GM21723 (cell line): ENCODE measurements at regions not wholly inside any gene's neighbourhood (a gene's known extent, or its start where the extent isn't known, plus 50 kb on each side); places are given as distances from the start of the nearest gene placed in this dataset.
"Not testable (repeated sequence)": the region's sequence is repeated elsewhere in the genome, so short reads cannot be mapped to it uniquely, and the experiment has no call there.

Source experiments
- ATAC-seq: cut with Tn5 transposase; IDR thresholded peaks from one replicate; pipeline ENCODE4 v1.9.1; 2021; ENCODE audit warnings: mild to moderate bottlenecking, moderate library complexity; ENCODE audit not compliant: unreplicated experiment

- ATAC-seq, result no peak
These were observed 52.7 kb downstream of the KCNA5 start for GRCh38 chr12:5096241-5096924.

- no peak for ATAC-seq
These were observed 54.1 kb downstream of the KCNA5 start for GRCh38 chr12:5097786-5098185.

- ATAC-seq, result no peak
These were observed 55.5 kb downstream of the KCNA5 start for GRCh38 chr12:5099136-5099535.

- ATAC-seq, result no peak
These were observed 55.9 kb downstream of the KCNA5 start for GRCh38 chr12:5099591-5099990.

GRCh38 chr12:5101686-5102085, 58.0 kb downstream of the KCNA5 start:
- ATAC-seq, result no peak

- ATAC-seq, result no peak
These were observed 58.6 kb downstream of the KCNA5 start for GRCh38 chr12:5102261-5102789.

- no peak for ATAC-seq
These were observed 59.1 kb downstream of the KCNA5 start for GRCh38 chr12:5102806-5103205.

- ATAC-seq, result no peak
These were observed 66.7 kb downstream of the KCNA5 start for GRCh38 chr12:5110345-5110744.

- no peak for ATAC-seq
These were observed 70.8 kb downstream of the KCNA5 start for GRCh38 chr12:5114436-5114835.

- not testable (repeated sequence) for ATAC-seq
These were observed 78.1 kb downstream of the KCNA5 start for GRCh38 chr12:5121784-5122183.

GRCh38 chr12:5122256-5122831, 78.7 kb downstream of the KCNA5 start:
- ATAC-seq, result not testable (repeated sequence)

GRCh38 chr12:5123921-5124320, 80.2 kb downstream of the KCNA5 start:
- no peak for ATAC-seq

GRCh38 chr12:5124401-5124800, 80.7 kb downstream of the KCNA5 start:
- ATAC-seq, result no peak

- ATAC-seq, result no peak
These were observed 91.3 kb downstream of the KCNA5 start for GRCh38 chr12:5134861-5135525.

GRCh38 chr12:5138256-5138655, 94.6 kb downstream of the KCNA5 start:
- no peak for ATAC-seq

GRCh38 chr12:5138845-5139244, 95.2 kb downstream of the KCNA5 start:
- ATAC-seq, result no peak

GRCh38 chr12:5139751-5140150, 96.1 kb downstream of the KCNA5 start:
- no peak for ATAC-seq

- no peak for ATAC-seq
These were observed 96.5 kb downstream of the KCNA5 start for GRCh38 chr12:5140190-5140589.

GRCh38 chr12:5148880-5149279, 105.2 kb downstream of the KCNA5 start:
- no peak for ATAC-seq

GRCh38 chr12:5154091-5154490, 110.4 kb downstream of the KCNA5 start:
- no peak for ATAC-seq

- no peak for ATAC-seq
These were observed 112.2 kb downstream of the KCNA5 start for GRCh38 chr12:5155866-5156265.

- ATAC-seq, result no peak
These were observed 117.1 kb downstream of the KCNA5 start for GRCh38 chr12:5160827-5161226.
